ENCODE measurements at regions not wholly inside any gene's neighbourhood (a gene's known extent, or its start where the extent isn't known, plus 50 kb on each side); places are given as distances from the start of the nearest gene placed in this dataset.

GRCh38 chr7:26951407-26951950, 87.1 kb upstream of the SKAP2 start:
- no peaks in the 10 kb centered on the region for H3K9me3 Mint-ChIP-seq

GRCh38 chr7:26950889-26951288, 86.5 kb upstream of the SKAP2 start:
- no peak overlapping the region for H3K4me3 Mint-ChIP-seq
- H3K27ac Mint-ChIP-seq: no peak overlapping the region
- H3K36me3 Mint-ChIP-seq (ENCODE audit: low read depth): no peaks in the 10 kb centered on the region
- H3K4me1 Mint-ChIP-seq: peaks cover 24% of the 10 kb centered on the region
- DNase-seq: no peak
- H3K9me3 Mint-ChIP-seq: no peaks in the 10 kb centered on the region
- no peak for TF ChIP-seq CTCF (IDR thresholded peaks at IDR 0.05)
- no peaks in the 10 kb centered on the region for H3K27me3 Mint-ChIP-seq (ENCODE audit: low read depth, poor library complexity)

More at GRCh38 chr7:26951407-26951950, 87.1 kb upstream of the SKAP2 start:
- DNase-seq: no peak
- Mint-ChIP-seq H3K4me3 (no peak overlapping the region), H3K36me3 (ENCODE audit: low read depth) (no peaks in the 10 kb centered on the region), H3K4me1 (peaks cover 26% of the 10 kb centered on the region), H3K27ac (no peak overlapping the region), H3K27me3 (ENCODE audit: low read depth, poor library complexity) (no peaks in the 10 kb centered on the region)
- TF ChIP-seq CTCF (IDR thresholded peaks at IDR 0.05): no peak

- H3K36me3 Mint-ChIP-seq (ENCODE audit: low read depth): no peaks in the 10 kb centered on the region
- H3K4me3 Mint-ChIP-seq: no peak overlapping the region
- no peak for TF ChIP-seq CTCF (IDR thresholded peaks at IDR 0.05)
- H3K9me3 Mint-ChIP-seq: no peaks in the 10 kb centered on the region
- H3K27me3 Mint-ChIP-seq (ENCODE audit: low read depth, poor library complexity): no peaks in the 10 kb centered on the region
- no peak overlapping the region for H3K27ac Mint-ChIP-seq
- peaks cover 20% of the 10 kb centered on the region for H3K4me1 Mint-ChIP-seq
- DNase-seq: no peak
Measured at GRCh38 chr7:26949319-26949718, 84.9 kb upstream of the SKAP2 start.

GRCh38 chr7:26948617-26949118, 84.3 kb upstream of the SKAP2 start:
- peaks cover 20% of the 10 kb centered on the region for H3K4me1 Mint-ChIP-seq
- no peaks in the 10 kb centered on the region for H3K9me3 Mint-ChIP-seq
- no peak overlapping the region for H3K4me3 Mint-ChIP-seq
- DNase-seq: no peak
- H3K27me3 Mint-ChIP-seq (ENCODE audit: low read depth, poor library complexity): no peaks in the 10 kb centered on the region
- H3K36me3 Mint-ChIP-seq (ENCODE audit: low read depth): no peaks in the 10 kb centered on the region
- H3K27ac Mint-ChIP-seq: no peak overlapping the region
- TF ChIP-seq CTCF (IDR thresholded peaks at IDR 0.05): no peak

GRCh38 chr7:26944501-26945358, 80.3 kb upstream of the SKAP2 start:
- no peaks in the 10 kb centered on the region for H3K9me3 Mint-ChIP-seq
- H3K4me1 Mint-ChIP-seq: peaks cover 30% of the 10 kb centered on the region
- no peak for DNase-seq
- no peaks in the 10 kb centered on the region for H3K36me3 Mint-ChIP-seq (ENCODE audit: low read depth)
- H3K27ac Mint-ChIP-seq: no peak overlapping the region
- no peak for TF ChIP-seq CTCF (IDR thresholded peaks at IDR 0.05)
- H3K4me3 Mint-ChIP-seq: no peak overlapping the region
- no peaks in the 10 kb centered on the region for H3K27me3 Mint-ChIP-seq (ENCODE audit: low read depth, poor library complexity)

Data from nephron progenitor cell (in vitro differentiated cells).